DND-41 (cell line): ENCODE measurements at regions not wholly inside any gene's neighbourhood (a gene's known extent, or its start where the extent isn't known, plus 50 kb on each side); places are given as distances from the start of the nearest gene placed in this dataset.

Experiments
- ATAC-seq: fragments of 200-7000 bp; cut with Tn5 transposase; 3 replicates; pipeline ENCODE4 v1.9.1; 2021; ENCODE audit warnings: low read depth; ENCODE audit not compliant: insufficient read depth
- DNase-seq: peaks from one replicate; pipeline ENCODE4 v3.0.0-alpha.2; 2020
- H2AFZ ChIP-seq: 2 replicates; pipeline ENCODE4 v1.6.0; 2012; ENCODE audit warnings: low read depth, low read length
- H3K27ac ChIP-seq: 2 replicates; pipeline ENCODE4 v1.5.1; 2012; ENCODE audit warnings: low read length, inconsistent platforms
- H3K27me3 ChIP-seq: fragments of 200-600 bp; sonication (generic); 2 replicates; pipeline ENCODE4 v1.6.0; 2012; ENCODE audit warnings: low read length, mild to moderate bottlenecking, inconsistent platforms; ENCODE audit not compliant: insufficient read depth, poor library complexity
- H3K36me3 ChIP-seq: 2 replicates; pipeline ENCODE4 v1.5.1; 2012; ENCODE audit warnings: low read length, inconsistent platforms; ENCODE audit not compliant: insufficient read depth
- H3K4me1 ChIP-seq: 2 replicates; pipeline ENCODE4 v1.5.1; 2012; ENCODE audit warnings: mild to moderate bottlenecking, low read length; ENCODE audit not compliant: insufficient read depth
- H3K4me2 ChIP-seq: 2 replicates; pipeline ENCODE4 v1.6.0; 2012; ENCODE audit warnings: mild to moderate bottlenecking, moderate library complexity, low read length, inconsistent platforms; ENCODE audit not compliant: insufficient read depth
- H3K4me3 ChIP-seq, 2 experiments: fragments of 200-600 bp in 1 of 2; shearing (Covaris generic) in 1 of 2; 2 replicates each; pipeline ENCODE4 v1.5.1; 2012 to 2016; ENCODE audit warnings: inconsistent platforms in 2 of 2, low read length in 2 of 2, mild to moderate bottlenecking in 2 of 2, low read depth in 1 of 2, moderate library complexity in 1 of 2
- H3K79me2 ChIP-seq: 2 replicates; pipeline ENCODE4 v1.6.0; 2012; ENCODE audit warnings: low read length, inconsistent platforms; ENCODE audit not compliant: insufficient read depth
- H3K9ac ChIP-seq: 2 replicates; pipeline ENCODE4 v1.6.0; 2012; ENCODE audit warnings: low read depth, mild to moderate bottlenecking, inconsistent platforms, low read length, moderate library complexity
- H3K9me3 ChIP-seq: 2 replicates; pipeline ENCODE4 v1.5.1; 2012; ENCODE audit warnings: low read length, moderate library complexity, mild to moderate bottlenecking, inconsistent platforms; ENCODE audit not compliant: insufficient read depth, severe bottlenecking
- H4K20me1 ChIP-seq: 2 replicates; pipeline ENCODE4 v1.6.0; 2012; ENCODE audit warnings: low read length; ENCODE audit not compliant: insufficient read depth
- CTCF ChIP-seq: IDR thresholded peaks from 2 replicates; pipeline ENCODE4 v1.5.1; 2012; ENCODE audit warnings: borderline replicate concordance, low read length, moderate library complexity, mild to moderate bottlenecking; ENCODE audit not compliant: poor library complexity, severe bottlenecking; ENCODE audit errors: extremely low read depth
- EZH2 ChIP-seq: IDR thresholded peaks from 3 replicates; pipeline ENCODE4 v1.6.1; 2012; ENCODE audit warnings: borderline replicate concordance, low read depth, mild to moderate bottlenecking, moderate library complexity, low read length, inconsistent platforms; ENCODE audit not compliant: severe bottlenecking

- no peak overlapping the region for H3K4me2 ChIP-seq
- H4K20me1 ChIP-seq: no peaks in the 10 kb centered on the region
- no peak overlapping the region for H3K27ac ChIP-seq
- DNase-seq (no peak), ATAC-seq (no peak)
- H3K9ac ChIP-seq: no peak overlapping the region
- no peaks in the 10 kb centered on the region for H3K27me3 ChIP-seq
- no peaks in the 10 kb centered on the region for H3K9me3 ChIP-seq
- no peak overlapping the region for H2AFZ ChIP-seq
- TF ChIP-seq EZH2: no peak
- TF ChIP-seq CTCF: no peak
- H3K36me3 ChIP-seq: no peaks in the 10 kb centered on the region
- H3K4me1 ChIP-seq: no peaks in the 10 kb centered on the region
- no peak overlapping the region for H3K4me3 ChIP-seq
- H3K79me2 ChIP-seq: no peaks in the 10 kb centered on the region
Measured at GRCh38 chr5:117504305-117504704, 929.7 kb upstream of the SEMA6A start.

GRCh38 chr5:117497601-117498000, 923.0 kb upstream of the SEMA6A start:
- no peaks in the 10 kb centered on the region for H3K27me3 ChIP-seq
- H3K4me2 ChIP-seq: no peak overlapping the region
- H3K27ac ChIP-seq: no peak overlapping the region

GRCh38 chr5:117496801-117497200, 922.2 kb upstream of the SEMA6A start:
- H3K79me2 ChIP-seq: no peaks in the 10 kb centered on the region
- no peaks in the 10 kb centered on the region for H3K36me3 ChIP-seq
- no peak overlapping the region for H3K4me2 ChIP-seq
- H3K4me1 ChIP-seq: no peaks in the 10 kb centered on the region
- H3K9ac ChIP-seq: no peak overlapping the region
- no peak overlapping the region for H3K27ac ChIP-seq
- DNase-seq (no peak), ATAC-seq (no peak)
- H3K9me3 ChIP-seq: no peaks in the 10 kb centered on the region
- no peaks in the 10 kb centered on the region for H3K27me3 ChIP-seq
- no peak overlapping the region for H3K4me3 ChIP-seq
- no peak overlapping the region for H2AFZ ChIP-seq
- no peak for TF ChIP-seq EZH2
- H4K20me1 ChIP-seq: no peaks in the 10 kb centered on the region

More at GRCh38 chr5:117497601-117498000, 923.0 kb upstream of the SEMA6A start:
- Histone ChIP-seq H3K9ac (no peak overlapping the region), H3K79me2 (no peaks in the 10 kb centered on the region), H3K36me3 (no peaks in the 10 kb centered on the region), H3K4me3 (no peak overlapping the region), H2AFZ (no peak overlapping the region), H3K9me3 (no peaks in the 10 kb centered on the region), H4K20me1 (no peaks in the 10 kb centered on the region), H3K4me1 (no peaks in the 10 kb centered on the region)
- TF ChIP-seq CTCF (no peak), EZH2 (no peak)
- ATAC-seq (no peak), DNase-seq (no peak)

GRCh38 chr5:117494188-117494587, 919.6 kb upstream of the SEMA6A start:
- DNase-seq: no peak
- Histone ChIP-seq H3K27me3 (no peaks in the 10 kb centered on the region), H4K20me1 (no peaks in the 10 kb centered on the region), H3K9me3 (no peaks in the 10 kb centered on the region), H3K4me1 (no peaks in the 10 kb centered on the region), H3K36me3 (no peaks in the 10 kb centered on the region), H3K4me3 (no peak overlapping the region), H3K4me2 (no peak overlapping the region), H3K9ac (no peak overlapping the region), H3K27ac (no peak overlapping the region), H3K79me2 (no peaks in the 10 kb centered on the region), H2AFZ (no peak overlapping the region)
- no peak for TF ChIP-seq CTCF
- no peak for TF ChIP-seq EZH2
- no peak for ATAC-seq
